Stimulated activated CD8-positive, alpha-beta memory T cell treated with anti-CD3 and anti-CD28 coated beads, Interleukin-4, amount 100 ng/mL, for 48 hours (primary cell): ENCODE measurements at regions not wholly inside any gene's neighbourhood (a gene's known extent, or its start where the extent isn't known, plus 50 kb on each side); places are given as distances from the start of the nearest gene placed in this dataset.
"Not testable (repeated sequence)": the region's sequence is repeated elsewhere in the genome, so short reads cannot be mapped to it uniquely, and the experiment has no call there.

Experiments used
- DNase-seq: peaks from one replicate; pipeline ENCODE4 v3.0.0-alpha.2; 2020

DNA sequence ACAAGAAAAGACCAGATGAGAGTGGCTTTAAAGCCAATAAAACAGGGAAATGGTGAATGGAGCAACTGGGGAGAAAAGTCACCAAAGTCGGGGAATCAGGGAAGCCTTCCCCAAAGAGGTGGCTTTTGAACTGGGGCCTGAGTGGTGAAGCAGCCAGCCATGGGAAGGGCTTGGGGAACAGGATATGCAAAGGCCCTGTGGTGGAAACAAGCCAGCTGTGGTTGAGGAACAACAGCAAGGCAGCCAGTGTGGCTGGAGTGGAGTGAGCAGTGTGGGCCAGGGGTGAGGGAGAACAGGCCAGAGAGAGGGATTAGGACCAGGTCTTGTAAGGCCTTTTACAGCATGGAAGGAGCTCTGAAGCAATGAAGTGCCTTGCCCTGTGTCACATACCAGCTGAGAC lies 51.0 kb upstream of the ROPN1B start:
- not testable (repeated sequence) for DNase-seq

DNA sequence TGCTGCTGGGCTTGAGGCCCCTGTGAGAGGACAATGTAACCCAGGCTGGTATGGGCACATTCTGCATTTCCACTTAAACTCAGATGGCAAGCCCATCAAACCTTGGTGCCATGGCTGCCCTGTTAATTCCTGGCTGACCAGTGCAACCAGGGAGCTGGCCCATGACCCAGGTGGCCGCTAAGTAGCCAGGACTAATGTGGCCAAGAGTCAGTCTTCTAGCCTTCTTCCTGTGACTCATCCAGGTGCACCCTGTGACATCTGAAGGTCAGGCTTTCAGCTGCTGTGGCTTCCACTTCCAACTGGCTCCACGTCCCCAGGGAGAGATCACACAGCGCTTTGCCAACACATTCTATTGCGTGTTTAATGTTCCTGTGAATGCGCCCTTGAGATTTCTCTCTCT lies 50.5 kb upstream of the ROPN1B start:
- DNase-seq = not testable (repeated sequence)

DNA sequence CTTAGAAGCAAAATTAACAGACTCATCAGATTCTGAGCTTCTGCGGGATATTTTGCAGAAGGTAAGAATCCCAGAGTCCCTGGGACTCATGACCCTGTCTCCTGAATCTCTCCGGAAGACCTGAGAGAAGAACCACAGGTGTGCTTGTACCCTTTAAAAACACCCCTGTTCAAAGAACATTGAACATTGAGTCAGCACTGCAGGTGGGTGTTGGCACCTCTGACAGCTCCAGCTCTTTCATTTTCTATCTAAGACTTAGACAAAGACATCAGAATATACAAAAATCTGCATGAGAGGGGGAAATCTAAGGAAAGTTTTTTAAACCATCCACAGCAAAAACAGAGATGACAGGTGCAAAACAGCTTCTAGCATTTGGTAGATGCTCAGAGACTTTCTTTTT lies 50.1 kb upstream of the ROPN1B start:
- DNase-seq = not testable (repeated sequence)
